Lung microvascular endothelial cell (primary cell): ENCODE measurements at regions not wholly inside any gene's neighbourhood (a gene's known extent, or its start where the extent isn't known, plus 50 kb on each side); places are given as distances from the start of the nearest gene placed in this dataset.

ENCODE experiments used
- DNase-seq, 2 donors: peaks; one replicate each; pipeline versions ENCODE4 v3.0.0 to v3.0.0-alpha.2; 2010; ENCODE audit warnings: low read depth in 2 of 2

DNA sequence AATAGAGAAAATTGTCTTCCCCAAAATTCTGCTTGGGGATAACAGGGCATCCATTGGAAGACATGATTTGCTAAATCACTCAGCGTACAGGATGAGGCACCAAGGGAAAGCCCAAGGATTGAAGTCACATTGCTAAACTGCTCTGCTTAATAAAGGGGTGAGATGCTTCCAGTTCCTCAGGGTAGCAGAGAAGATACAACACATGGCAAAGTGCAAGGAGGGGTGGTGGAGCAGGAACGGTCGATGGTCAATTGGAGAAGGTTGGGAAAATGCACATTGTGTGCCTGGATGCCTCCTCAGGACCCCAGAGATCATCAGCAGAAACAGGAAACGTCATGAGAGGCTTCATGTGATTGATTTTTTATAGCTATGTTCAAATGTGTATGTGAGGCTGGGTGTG is 116.3 kb upstream of the SOX1 start:
- no peak for DNase-seq

- no peak for DNase-seq
Observed at GRCh38 chr13:111952032-111952431, 114.9 kb upstream of the SOX1 start.

DNA sequence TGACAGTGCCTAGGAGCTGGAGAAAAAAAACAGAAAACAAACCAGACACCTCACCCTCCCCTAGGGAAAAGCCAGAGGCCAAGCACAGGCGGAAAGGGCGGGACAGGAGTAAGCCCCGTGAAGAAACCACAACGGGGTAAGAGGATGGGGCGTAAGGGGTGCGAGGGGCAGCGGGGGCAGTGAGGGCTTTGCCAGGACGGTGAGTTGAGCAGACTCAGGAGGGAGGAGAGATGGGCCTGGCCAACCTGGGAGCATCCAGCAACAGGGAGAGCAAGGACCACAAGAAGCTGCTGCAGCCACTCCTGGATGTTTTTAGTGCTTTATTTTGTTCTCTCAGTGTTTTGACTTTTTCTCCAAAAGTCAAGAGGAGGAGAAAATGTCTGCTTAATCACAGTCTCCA is 114.1 kb upstream of the SOX1 start:
- no peak for DNase-seq

GRCh38 chr13:111953546-111954178 is 113.3 kb upstream of the SOX1 start:
- DNase-seq, result no peak

GRCh38 chr13:111954661-111955411 is 112.1 kb upstream of the SOX1 start:
- DNase-seq, result no peak

- DNase-seq, result no peak
Observed at GRCh38 chr13:111955412-111956065, 111.4 kb upstream of the SOX1 start.

DNA sequence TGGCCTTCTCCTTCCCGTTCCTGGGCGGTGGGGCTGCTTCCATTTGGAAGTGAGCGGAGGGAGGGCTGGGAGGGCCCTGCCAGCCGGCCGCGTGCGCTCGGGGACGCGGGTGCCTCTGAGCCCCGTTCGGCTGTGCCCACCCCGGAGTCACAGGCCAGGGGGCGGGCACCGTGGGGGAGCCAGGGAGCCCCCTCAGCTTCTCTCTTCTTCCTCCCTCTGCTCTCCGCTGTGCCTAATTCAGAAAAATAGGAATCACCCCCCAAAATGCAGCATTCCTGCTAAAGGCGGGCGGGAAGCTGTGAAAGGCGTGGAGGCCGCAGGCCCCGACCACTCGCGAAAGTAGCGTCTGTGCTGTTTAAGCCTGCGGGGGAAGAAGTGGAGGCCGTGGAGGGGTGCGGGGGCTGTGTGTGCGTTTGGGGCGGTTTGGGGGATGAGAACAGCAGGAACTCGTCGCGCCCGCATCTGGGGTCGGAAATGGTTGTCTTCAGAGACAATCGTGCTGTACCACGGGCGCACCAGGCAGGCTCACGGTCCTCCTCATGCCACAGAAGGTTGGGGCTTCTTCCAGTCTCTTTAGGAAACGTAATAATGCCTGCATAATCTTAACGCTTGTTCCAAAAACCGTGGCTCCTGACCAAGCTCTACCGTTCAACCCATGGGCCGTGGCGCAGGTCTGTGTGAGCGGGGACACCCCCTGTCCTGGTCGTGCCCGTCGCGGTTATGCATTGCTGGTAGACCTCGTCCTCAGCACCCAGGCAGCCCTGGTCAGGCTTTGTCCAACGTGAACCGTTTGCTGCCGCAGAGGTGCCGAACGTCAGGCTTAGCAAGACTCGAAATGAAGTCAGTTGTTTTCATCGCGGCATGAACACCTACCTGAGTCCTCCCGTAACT is 110.4 kb upstream of the SOX1 start:
- no peak for DNase-seq

DNA sequence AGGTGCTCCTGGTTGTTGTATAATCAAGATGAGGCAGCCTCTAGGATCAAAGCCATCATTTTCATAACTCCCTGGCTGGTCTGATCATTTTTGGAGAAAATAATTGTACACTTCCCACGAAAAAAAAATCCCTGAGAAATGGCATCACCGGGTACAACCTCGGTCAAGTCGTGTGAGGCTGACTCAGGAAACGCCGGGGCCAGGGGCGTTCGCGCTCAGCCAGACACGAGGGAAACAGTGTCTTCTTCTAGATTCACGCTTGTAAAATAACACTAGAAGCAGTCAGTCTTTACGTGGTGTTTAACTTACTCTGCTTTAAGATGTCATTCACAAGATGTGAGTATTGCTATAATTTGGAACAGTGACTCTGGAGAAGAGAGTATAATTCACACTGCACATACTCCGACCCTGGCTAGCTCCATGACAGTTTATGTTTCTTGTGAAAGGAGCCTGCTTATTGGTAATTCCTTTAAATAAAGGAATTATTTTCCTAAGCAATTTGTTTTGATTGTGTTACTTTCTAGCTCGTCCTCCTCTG is 109.0 kb upstream of the SOX1 start:
- no peak for DNase-seq

- DNase-seq, result no peak
Observed at GRCh38 chr13:111958612-111959395, 108.1 kb upstream of the SOX1 start.

- DNase-seq, result no peak
Observed at GRCh38 chr13:111960152-111960772, 106.7 kb upstream of the SOX1 start.

GRCh38 chr13:111961236-111961635 is 105.7 kb upstream of the SOX1 start:
- DNase-seq, result no peak

- no peak for DNase-seq
Observed at GRCh38 chr13:111961651-111962192, 105.2 kb upstream of the SOX1 start.

DNA sequence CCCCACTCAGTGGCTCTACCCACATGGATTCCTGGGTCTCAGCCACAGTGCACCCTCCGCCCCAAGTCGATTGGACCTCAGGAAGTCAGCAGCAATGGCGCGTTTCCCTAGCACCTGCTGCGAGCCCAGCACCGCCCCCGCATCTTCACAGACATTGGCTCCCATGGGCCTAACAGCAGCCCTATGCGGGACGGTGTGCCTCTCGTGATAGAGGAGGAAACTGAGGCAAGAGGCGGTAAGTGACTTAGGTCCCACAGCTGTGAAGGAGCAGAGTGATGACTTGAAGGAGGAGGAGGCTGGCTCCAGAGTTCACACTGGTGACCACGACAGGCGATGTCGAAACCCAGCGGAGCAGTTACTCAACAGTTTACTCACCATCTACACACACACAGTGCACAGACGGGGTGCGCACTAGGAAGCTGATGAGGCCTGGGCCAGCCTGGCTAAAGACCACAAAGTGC is 104.5 kb upstream of the SOX1 start:
- DNase-seq, result no peak

DNA sequence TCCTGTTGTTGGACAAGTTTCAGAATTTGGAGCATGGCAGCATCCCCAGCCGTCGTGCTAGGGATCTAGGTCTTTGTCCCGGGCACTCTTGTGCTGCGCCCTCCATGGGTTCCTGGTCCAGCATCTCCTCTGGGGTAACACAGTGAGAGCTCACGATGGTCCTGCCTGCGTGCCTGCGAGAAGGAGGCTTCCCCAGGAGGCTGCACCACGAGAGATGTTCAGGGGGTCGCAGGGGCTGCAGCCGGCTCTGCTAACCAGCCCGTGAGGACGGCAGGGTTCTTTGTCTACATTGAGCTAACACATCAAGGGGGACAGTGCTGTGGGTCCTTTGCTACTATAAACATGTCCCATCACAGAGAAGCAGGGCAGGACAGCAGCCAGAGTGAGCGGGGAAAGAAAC is 103.9 kb upstream of the SOX1 start:
- no peak for DNase-seq

DNA sequence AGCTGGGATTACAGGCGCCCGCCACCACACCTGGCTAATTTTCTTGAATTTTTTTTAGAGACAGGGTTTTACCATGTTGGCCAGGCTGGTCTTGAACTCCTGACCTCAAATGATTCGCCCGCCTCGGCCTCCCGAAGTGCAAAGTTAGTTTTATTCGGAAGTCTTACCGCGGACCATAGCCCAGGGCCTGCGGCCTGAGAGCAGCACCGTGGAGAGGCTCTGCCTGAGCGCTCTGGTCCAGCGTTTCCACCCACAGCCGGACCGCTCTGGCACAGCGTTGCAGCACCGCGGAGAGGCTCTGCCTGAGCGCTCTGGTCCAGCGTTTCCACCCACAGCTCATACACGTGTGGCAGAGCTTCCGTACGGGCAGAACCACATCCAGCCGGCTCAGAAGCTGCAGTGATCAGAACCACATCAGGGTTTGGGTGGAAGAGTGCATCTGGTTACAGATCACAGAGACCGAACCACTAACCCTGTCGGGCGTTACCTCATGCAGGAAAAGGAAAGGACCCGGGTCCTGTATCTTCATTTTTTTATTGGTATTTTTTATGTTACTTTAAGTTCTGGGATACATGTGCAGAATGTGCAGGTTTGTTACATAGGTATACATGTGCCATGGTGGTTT is 102.4 kb upstream of the SOX1 start:
- no peak for DNase-seq

GRCh38 chr13:111965466-111966214 is 101.3 kb upstream of the SOX1 start:
- DNase-seq, result no peak

DNA sequence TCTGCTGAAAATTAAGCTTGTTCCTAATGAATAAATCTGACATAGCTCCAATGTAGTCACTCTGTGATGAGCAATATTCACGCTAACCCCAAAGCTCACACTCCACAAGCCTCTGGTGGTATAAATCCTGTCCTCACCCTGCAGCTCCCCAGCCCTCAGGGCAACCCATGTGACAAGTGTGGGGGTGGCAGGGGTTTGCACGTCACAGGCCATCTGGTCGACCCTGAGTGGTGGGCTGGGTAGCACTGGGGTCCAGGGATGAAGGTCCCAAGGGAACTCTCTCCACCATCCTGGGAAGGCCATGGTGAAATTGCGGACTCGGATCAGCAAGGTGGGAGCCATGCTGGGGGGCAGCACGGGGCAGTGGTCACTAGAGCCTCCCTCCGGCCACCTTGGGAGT is 100.0 kb upstream of the SOX1 start:
- DNase-seq, result no peak

- no peak for DNase-seq
Observed at GRCh38 chr13:111967572-111968201, 99.3 kb upstream of the SOX1 start.
